Keratinocyte (primary cell): ENCODE measurements at regions not wholly inside any gene's neighbourhood (a gene's known extent, or its start where the extent isn't known, plus 50 kb on each side); places are given as distances from the start of the nearest gene placed in this dataset.

Experiments used
- DNase-seq: peaks from one replicate; pipeline ENCODE4 v3.0.0-alpha.2; 2011; ENCODE audit warnings: low read depth, missing footprints, low spot score
- FAIRE-seq: peaks from 2 replicates; lab custom pipeline; 2011; peaks lifted over from hg19 to GRCh38; lab: Jason Lieb, UNC
- H2AFZ ChIP-seq: 2 replicates; pipeline ENCODE4 v1.6.0; 2012; ENCODE audit warnings: low read length, control low read depth, inconsistent platforms; ENCODE audit not compliant: control insufficient read depth
- H3K27ac ChIP-seq: 2 replicates; pipeline ENCODE4 v1.5.1; 2011; ENCODE audit warnings: low read length; ENCODE audit not compliant: control insufficient read depth, insufficient read depth
- H3K27me3 ChIP-seq: 3 replicates; pipeline ENCODE4 v1.6.0; 2011; ENCODE audit warnings: low read length; ENCODE audit not compliant: control insufficient read depth, insufficient read depth; ENCODE audit errors: extremely low read depth
- H3K36me3 ChIP-seq, 2 experiments: 2 replicates in 1 of 2; 3 replicates in 1 of 2; pipeline ENCODE4 v1.5.1; 2011; ENCODE audit warnings: low read length in 2 of 2, mild to moderate bottlenecking in 1 of 2; ENCODE audit not compliant: control insufficient read depth in 2 of 2, insufficient read depth in 2 of 2; ENCODE audit errors: extremely low read depth in 1 of 2
- H3K4me1 ChIP-seq: 3 replicates; pipeline ENCODE4 v1.5.1; 2011; ENCODE audit warnings: low read length; ENCODE audit not compliant: control insufficient read depth, insufficient read depth; ENCODE audit errors: extremely low read depth
- H3K4me2 ChIP-seq: 3 replicates; pipeline ENCODE4 v1.6.0; 2011; ENCODE audit warnings: low read depth, low read length; ENCODE audit not compliant: control insufficient read depth, insufficient read depth; ENCODE audit errors: extremely low read depth
- H3K4me3 ChIP-seq, 3 experiments: fragments of 200-600 bp in 1 of 3; sonication (generic) in 1 of 3; 2 replicates in 2 of 3; 3 replicates in 1 of 3; pipeline ENCODE4 v1.5.1; 2011 to 2016; ENCODE audit warnings: low read length in 3 of 3, mild to moderate bottlenecking in 3 of 3, control low read depth in 2 of 3, inconsistent platforms in 1 of 3, low read depth in 1 of 3, mixed read lengths in 1 of 3, mixed run types in 1 of 3, moderate library complexity in 1 of 3; ENCODE audit not compliant: control insufficient read depth in 2 of 3, insufficient read depth in 2 of 3; ENCODE audit errors: extremely low read depth in 1 of 3
- H3K79me2 ChIP-seq: 2 replicates; pipeline ENCODE4 v1.6.0; 2012; ENCODE audit warnings: low read length; ENCODE audit not compliant: control insufficient read depth, insufficient read depth
- H3K9ac ChIP-seq: 3 replicates; pipeline ENCODE4 v1.6.0; 2011; ENCODE audit warnings: low read length; ENCODE audit not compliant: control insufficient read depth, insufficient read depth; ENCODE audit errors: extremely low read depth
- H3K9me1 ChIP-seq: 3 replicates; pipeline ENCODE4 v1.6.0; 2011; ENCODE audit warnings: low read length; ENCODE audit not compliant: control insufficient read depth, insufficient read depth; ENCODE audit errors: extremely low read depth
- H3K9me3 ChIP-seq: 2 replicates; pipeline ENCODE4 v1.5.1; 2012; ENCODE audit warnings: low read depth, low read length; ENCODE audit not compliant: control insufficient read depth
- H4K20me1 ChIP-seq: 3 replicates; pipeline ENCODE4 v1.6.0; 2011; ENCODE audit warnings: low read length; ENCODE audit not compliant: control insufficient read depth, insufficient read depth; ENCODE audit errors: extremely low read depth
- CTCF ChIP-seq, 3 experiments: IDR thresholded peaks in 1 of 3; conservative IDR thresholded peaks in 1 of 3; optimal IDR thresholded peaks in 1 of 3; 2 replicates in 2 of 3; 3 replicates in 1 of 3; pipeline versions ENCODE3 to v1.5.1; 2011; ENCODE audit warnings: low read length in 3 of 3, mild to moderate bottlenecking in 3 of 3, moderate library complexity in 2 of 3, control low read depth in 1 of 3, inconsistent platforms in 1 of 3; ENCODE audit not compliant: insufficient read depth in 2 of 3; ENCODE audit errors: extremely low read depth in 1 of 3
- EZH2 ChIP-seq: IDR thresholded peaks from one replicate; pipeline ENCODE4 v1.6.1; 2012; ENCODE audit warnings: inconsistent platforms, mild to moderate bottlenecking, low read length, moderate library complexity
- dilution Hi-C: fragments of 300-500 bp; cut with MboI; formaldehyde crosslinking; loops from one replicate; pipeline ENCODE4 v1.7.0; 2020; ENCODE audit warnings: low sequenced_read_pairs; ENCODE audit not compliant: extremely low pct_ligation_motif_present

GRCh38 chr4:164081371-164081770 lies 586.9 kb downstream of the TMA16 start:
- Histone ChIP-seq H3K4me2 (no peak overlapping the region), H3K79me2 (no peaks in the 10 kb centered on the region), H3K27me3 (no peaks in the 10 kb centered on the region), H3K27ac (no peak overlapping the region), H3K4me1 (no peaks in the 10 kb centered on the region), H2AFZ (no peak overlapping the region), H3K9me3 (no peaks in the 10 kb centered on the region), H3K9me1 (no peaks in the 10 kb centered on the region), H4K20me1 (no peaks in the 10 kb centered on the region), H3K36me3 (no peaks in the 10 kb centered on the region), H3K4me3 (no peak overlapping the region), H3K9ac (no peak overlapping the region)
- TF ChIP-seq CTCF (optimal IDR thresholded peaks at IDR 0.05 in 1 of 3, IDR thresholded peaks at IDR 0.05 in 1 of 3, conservative IDR thresholded peaks at IDR 0.05 in 1 of 3; ENCODE audit: extremely low read depth in 1 of 3, insufficient read depth in 2 of 3, low read length in 3 of 3) (no peak), EZH2 (no peak)
- FAIRE-seq (no peak), DNase-seq (no peak)
- dilution Hi-C loops = no loop called here

- no peak overlapping the region for H3K9ac ChIP-seq
- no peaks in the 10 kb centered on the region for H4K20me1 ChIP-seq
- dilution Hi-C loops = no loop called here
- no peaks in the 10 kb centered on the region for H3K27me3 ChIP-seq
- H3K9me1 ChIP-seq = no peaks in the 10 kb centered on the region
- H2AFZ ChIP-seq = no peak overlapping the region
- DNase-seq (no peak), FAIRE-seq (no peak)
- no peaks in the 10 kb centered on the region for H3K9me3 ChIP-seq
- no peak overlapping the region for H3K4me2 ChIP-seq
- H3K36me3 ChIP-seq = no peaks in the 10 kb centered on the region
- no peaks in the 10 kb centered on the region for H3K4me1 ChIP-seq
- no peak for TF ChIP-seq CTCF (optimal IDR thresholded peaks at IDR 0.05 in 1 of 3, IDR thresholded peaks at IDR 0.05 in 1 of 3, conservative IDR thresholded peaks at IDR 0.05 in 1 of 3; ENCODE audit: extremely low read depth in 1 of 3, insufficient read depth in 2 of 3, low read length in 3 of 3)
- no peak for TF ChIP-seq EZH2
- H3K79me2 ChIP-seq = no peaks in the 10 kb centered on the region
- no peak overlapping the region for H3K27ac ChIP-seq
- no peak overlapping the region for H3K4me3 ChIP-seq
Observed at GRCh38 chr4:164081801-164082200, 587.3 kb downstream of the TMA16 start.
